CD4-positive, alpha-beta memory T cell (primary cell): ENCODE measurements at regions not wholly inside any gene's neighbourhood (a gene's known extent, or its start where the extent isn't known, plus 50 kb on each side); places are given as distances from the start of the nearest gene placed in this dataset.

Experiments
- CTCF ChIA-PET: fragments of 350-600 bp; sonication (Branson Sonifier 250); formaldehyde crosslinking; loops from one replicate; lab custom pipeline; 2021; ENCODE audit warnings: inconsistent platforms; ENCODE audit not compliant: partially characterized antibody; lab: Charles Lee
- POLR2A ChIA-PET: fragments of 350-600 bp; sonication (Branson Sonifier 250); formaldehyde crosslinking; loops from one replicate; lab custom pipeline; 2021; ENCODE audit not compliant: partially characterized antibody; lab: Charles Lee
- DNase-seq, 5 donors: peaks; one replicate each; pipeline versions ENCODE4 v3.0.0 to v3.0.0-alpha.2; 2020 to 2022; ENCODE audit warnings: mixed read lengths in 1 of 5
- H3K27ac ChIP-seq: one replicate; pipeline ENCODE4 v1.7.0; 2013; ENCODE audit warnings: low read depth, low read length
- H3K27me3 ChIP-seq: 2 replicates; pipeline ENCODE4 v1.7.0; 2013; ENCODE audit warnings: mild to moderate bottlenecking, low read length, moderate library complexity; ENCODE audit not compliant: insufficient read depth
- H3K36me3 ChIP-seq: 2 replicates; pipeline ENCODE4 v1.7.0; 2013; ENCODE audit warnings: mild to moderate bottlenecking, low read length, moderate library complexity; ENCODE audit not compliant: insufficient read depth
- H3K4me1 ChIP-seq: 2 replicates; pipeline ENCODE4 v1.7.0; 2013; ENCODE audit warnings: mild to moderate bottlenecking, low read length, moderate library complexity; ENCODE audit not compliant: insufficient read depth
- H3K4me3 ChIP-seq, 2 donors: one replicate each; pipeline ENCODE4 v1.7.0; 2013; ENCODE audit warnings: low read length in 2 of 2, mild to moderate bottlenecking in 1 of 2
- H3K9me3 ChIP-seq, 2 donors: one replicate each; pipeline ENCODE4 v1.7.0; 2013; ENCODE audit warnings: low read length in 2 of 2, control low read depth in 1 of 2; ENCODE audit not compliant: control insufficient read depth in 1 of 2
- H3K27ac Mint-ChIP-seq, 7 donors: one replicate each; pipeline ENCODE4 v1.8.0; 2020 to 2021; ENCODE audit warnings: mixed read lengths in 7 of 7, mild to moderate bottlenecking in 6 of 7, inconsistent platforms in 3 of 7, moderate library complexity in 3 of 7
- H3K27me3 Mint-ChIP-seq, 2 donors: one replicate each; pipeline ENCODE4 v1.8.0; 2020 to 2021; ENCODE audit warnings: mixed read lengths in 2 of 2
- H3K36me3 Mint-ChIP-seq, 2 donors: one replicate each; pipeline ENCODE4 v1.8.0; 2020 to 2021; ENCODE audit warnings: mixed read lengths in 2 of 2, inconsistent platforms in 1 of 2, mild to moderate bottlenecking in 1 of 2
- H3K4me1 Mint-ChIP-seq, 4 donors: one replicate each; pipeline ENCODE4 v1.8.0; 2020 to 2021; ENCODE audit warnings: mixed read lengths in 4 of 4, mild to moderate bottlenecking in 1 of 4
- H3K4me3 Mint-ChIP-seq, 8 donors: one replicate each; pipeline ENCODE4 v1.8.0; 2020 to 2021; ENCODE audit warnings: mixed read lengths in 8 of 8, mild to moderate bottlenecking in 7 of 8, moderate library complexity in 6 of 8, inconsistent platforms in 3 of 8
- H3K9me3 Mint-ChIP-seq, 8 donors: one replicate each; pipeline ENCODE4 v1.8.0; 2020 to 2021; ENCODE audit warnings: mixed read lengths in 8 of 8, mild to moderate bottlenecking in 5 of 8, inconsistent platforms in 3 of 8, moderate library complexity in 1 of 8
- intact Hi-C: fragments of 100-400 bp; cut with micrococcal nuclease; formaldehyde crosslinking; loops from one replicate; pipeline ENCODE4 v1.15.1; 2023

- Mint-ChIP-seq H3K4me1 (no peaks in the 10 kb centered on the region), H3K36me3 (no peaks in the 10 kb centered on the region), H3K4me3 (no peak overlapping the region), H3K9me3 (peaks cover 0 to 9% (median 5%) of the 10 kb centered on the region in 8 donors), H3K27ac (no peak overlapping the region), H3K27me3 (no peaks in the 10 kb centered on the region)
- intact Hi-C loops, result no loop called here
- Histone ChIP-seq H3K27ac (no peak overlapping the region), H3K36me3 (no peaks in the 10 kb centered on the region), H3K4me1 (no peaks in the 10 kb centered on the region), H3K4me3 (no peak overlapping the region), H3K27me3 (no peaks in the 10 kb centered on the region), H3K9me3 (no peaks in the 10 kb centered on the region)
- ChIA-PET POLR2A (no interaction called here), CTCF (no interaction called here)
- no peak for DNase-seq
Measured at GRCh38 chr4:110878956-110879355, 256.1 kb upstream of the PITX2 start.

GRCh38 chr4:110886270-110886669, 263.4 kb upstream of the PITX2 start:
- no peaks in the 10 kb centered on the region for H3K4me1 ChIP-seq
- no peaks in the 10 kb centered on the region for H3K36me3 Mint-ChIP-seq
- H3K27ac Mint-ChIP-seq, result no peak overlapping the region
- H3K27ac ChIP-seq, result no peak overlapping the region
- H3K4me3 Mint-ChIP-seq, result no peak overlapping the region
- H3K27me3 ChIP-seq, result no peaks in the 10 kb centered on the region
- no peaks in the 10 kb centered on the region for H3K9me3 ChIP-seq
- H3K27me3 Mint-ChIP-seq, result no peaks in the 10 kb centered on the region
- intact Hi-C loops, result no loop called here
- H3K4me1 Mint-ChIP-seq, result no peaks in the 10 kb centered on the region
- H3K9me3 Mint-ChIP-seq, result peaks cover 0 to 8% (median 3%) of the 10 kb centered on the region in 8 donors
- DNase-seq, result no peak
- H3K36me3 ChIP-seq, result no peaks in the 10 kb centered on the region
- ChIA-PET POLR2A (no interaction called here), CTCF (no interaction called here)
- H3K4me3 ChIP-seq, result no peak overlapping the region

- Mint-ChIP-seq H3K36me3 (no peaks in the 10 kb centered on the region), H3K27ac (no peak overlapping the region), H3K27me3 (no peaks in the 10 kb centered on the region), H3K4me1 (no peaks in the 10 kb centered on the region), H3K9me3 (peaks cover 0 to 5% (median 3%) of the 10 kb centered on the region in 8 donors), H3K4me3 (no peak overlapping the region)
- ChIA-PET CTCF (no interaction called here), POLR2A (no interaction called here)
- Histone ChIP-seq H3K9me3 (no peaks in the 10 kb centered on the region), H3K4me1 (no peaks in the 10 kb centered on the region), H3K36me3 (no peaks in the 10 kb centered on the region), H3K27me3 (no peaks in the 10 kb centered on the region), H3K4me3 (no peak overlapping the region), H3K27ac (no peak overlapping the region)
- no peak for DNase-seq
- intact Hi-C loops, result no loop called here
Measured at GRCh38 chr4:110886856-110887255, 264.0 kb upstream of the PITX2 start.

- Mint-ChIP-seq H3K27ac (no peak overlapping the region), H3K27me3 (no peaks in the 10 kb centered on the region), H3K4me1 (no peaks in the 10 kb centered on the region)
Measured at GRCh38 chr4:110897784-110898183, 274.9 kb upstream of the PITX2 start.

GRCh38 chr4:110898290-110898689, 275.4 kb upstream of the PITX2 start:
- Histone ChIP-seq H3K27me3 (no peaks in the 10 kb centered on the region), H3K4me1 (no peaks in the 10 kb centered on the region), H3K36me3 (no peaks in the 10 kb centered on the region), H3K9me3 (no peaks in the 10 kb centered on the region), H3K27ac (no peak overlapping the region), H3K4me3 (no peak overlapping the region)
- intact Hi-C loops, result no loop called here
- DNase-seq, result no peak
- ChIA-PET CTCF (no interaction called here), POLR2A (no interaction called here)
- no peaks in the 10 kb centered on the region for H3K27me3 Mint-ChIP-seq
- no peak overlapping the region for H3K4me3 Mint-ChIP-seq
- H3K4me1 Mint-ChIP-seq, result no peaks in the 10 kb centered on the region
- H3K9me3 Mint-ChIP-seq, result peaks cover 0 to 4% (median 0%) of the 10 kb centered on the region in 8 donors
- H3K27ac Mint-ChIP-seq, result no peak overlapping the region
- H3K36me3 Mint-ChIP-seq, result no peaks in the 10 kb centered on the region

More at GRCh38 chr4:110897784-110898183, 274.9 kb upstream of the PITX2 start:
- peaks cover 0 to 4% (median 0%) of the 10 kb centered on the region in 8 donors for H3K9me3 Mint-ChIP-seq
- Histone ChIP-seq H3K36me3 (no peaks in the 10 kb centered on the region), H3K27me3 (no peaks in the 10 kb centered on the region), H3K9me3 (no peaks in the 10 kb centered on the region), H3K27ac (no peak overlapping the region), H3K4me1 (no peaks in the 10 kb centered on the region), H3K4me3 (no peak overlapping the region)
- no peak for DNase-seq
- H3K36me3 Mint-ChIP-seq, result no peaks in the 10 kb centered on the region
- CTCF ChIA-PET, result no interaction called here
- POLR2A ChIA-PET, result no interaction called here
- H3K4me3 Mint-ChIP-seq, result no peak overlapping the region
- intact Hi-C loops, result no loop called here

GRCh38 chr4:110900213-110900769, 277.4 kb upstream of the PITX2 start:
- Histone ChIP-seq H3K4me1 (no peaks in the 10 kb centered on the region), H3K27ac (no peak overlapping the region), H3K9me3 (no peaks in the 10 kb centered on the region), H3K4me3 (no peak overlapping the region), H3K36me3 (no peaks in the 10 kb centered on the region), H3K27me3 (no peaks in the 10 kb centered on the region)
- Mint-ChIP-seq H3K4me1 (no peaks in the 10 kb centered on the region), H3K4me3 (no peak overlapping the region), H3K9me3 (peaks cover 0 to 4% (median 0%) of the 10 kb centered on the region in 8 donors), H3K27ac (no peak overlapping the region), H3K27me3 (no peaks in the 10 kb centered on the region), H3K36me3 (no peaks in the 10 kb centered on the region)
- no peak for DNase-seq
- ChIA-PET CTCF (no interaction called here), POLR2A (no interaction called here)
- intact Hi-C loops, result no loop called here

GRCh38 chr4:110902500-110902899, 279.6 kb upstream of the PITX2 start:
- no peak overlapping the region for H3K27ac Mint-ChIP-seq
- intact Hi-C loops, result no loop called here
- peaks cover 0 to 5% (median 2%) of the 10 kb centered on the region in 8 donors for H3K9me3 Mint-ChIP-seq
- DNase-seq, result no peak
- CTCF ChIA-PET, result no interaction called here
- no peaks in the 10 kb centered on the region for H3K36me3 Mint-ChIP-seq
- POLR2A ChIA-PET, result no interaction called here
- H3K27me3 ChIP-seq, result no peaks in the 10 kb centered on the region
- no peaks in the 10 kb centered on the region for H3K4me1 ChIP-seq
- H3K36me3 ChIP-seq, result no peaks in the 10 kb centered on the region
- no peaks in the 10 kb centered on the region for H3K27me3 Mint-ChIP-seq
- H3K4me3 ChIP-seq, result no peak overlapping the region
- no peaks in the 10 kb centered on the region for H3K9me3 ChIP-seq
- H3K27ac ChIP-seq, result no peak overlapping the region
- no peaks in the 10 kb centered on the region for H3K4me1 Mint-ChIP-seq
- H3K4me3 Mint-ChIP-seq, result no peak overlapping the region
